ENCODE measurements at regions not wholly inside any gene's neighbourhood (a gene's known extent, or its start where the extent isn't known, plus 50 kb on each side); places are given as distances from the start of the nearest gene placed in this dataset.

GRCh38 chr4:166290426-166290825, 417.4 kb downstream of the TLL1 start:
- H3K4me3 Mint-ChIP-seq, result no peak overlapping the region
- H3K36me3 Mint-ChIP-seq (ENCODE audit: insufficient read depth), result no peaks in the 10 kb centered on the region
- no peaks in the 10 kb centered on the region for H3K4me1 Mint-ChIP-seq (ENCODE audit: low read depth)
- DNase-seq (no peak), ATAC-seq (no peak)
- peaks cover 7% of the 10 kb centered on the region for H3K9me3 Mint-ChIP-seq
- no peaks in the 10 kb centered on the region for H3K27me3 Mint-ChIP-seq (ENCODE audit: low read depth)

- Mint-ChIP-seq H3K9me3 (peaks cover 7% of the 10 kb centered on the region), H3K4me1 (ENCODE audit: low read depth) (no peaks in the 10 kb centered on the region), H3K27me3 (ENCODE audit: low read depth) (no peaks in the 10 kb centered on the region), H3K4me3 (no peak overlapping the region), H3K36me3 (ENCODE audit: insufficient read depth) (no peaks in the 10 kb centered on the region)
- DNase-seq, result no peak
- no peak for ATAC-seq
Measured at GRCh38 chr4:166293556-166293955, 420.5 kb downstream of the TLL1 start.

DNA sequence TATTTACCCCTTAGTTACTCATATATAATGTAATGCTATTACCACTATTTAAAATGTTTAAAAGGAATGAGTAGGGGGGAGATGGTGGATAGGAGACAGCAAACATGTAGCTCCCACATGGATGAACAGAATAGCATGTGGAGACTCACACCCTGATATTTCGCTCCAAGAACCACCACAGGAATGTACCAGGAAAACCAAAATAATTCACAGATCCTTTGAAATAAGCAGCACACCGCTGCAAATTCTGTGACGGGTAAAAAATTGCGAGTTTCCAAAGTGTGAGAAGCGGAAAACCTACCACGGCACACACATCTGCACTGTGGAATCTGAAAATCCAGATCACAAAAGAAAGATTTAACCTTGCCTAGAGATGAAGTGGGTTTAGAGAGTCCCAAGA, 428.2 kb downstream of the TLL1 start:
- H3K36me3 Mint-ChIP-seq (ENCODE audit: insufficient read depth), result no peaks in the 10 kb centered on the region
- H3K27me3 Mint-ChIP-seq (ENCODE audit: low read depth), result no peaks in the 10 kb centered on the region
- no peaks in the 10 kb centered on the region for H3K4me1 Mint-ChIP-seq (ENCODE audit: low read depth)
- ATAC-seq (no peak), DNase-seq (no peak)
- H3K9me3 Mint-ChIP-seq, result no peaks in the 10 kb centered on the region
- H3K4me3 Mint-ChIP-seq, result no peak overlapping the region

GRCh38 chr4:166308647-166309046, 435.6 kb downstream of the TLL1 start:
- H3K9me3 Mint-ChIP-seq, result no peaks in the 10 kb centered on the region
- no peaks in the 10 kb centered on the region for H3K36me3 Mint-ChIP-seq (ENCODE audit: insufficient read depth)
- DNase-seq, result no peak
- no peak for ATAC-seq
- no peaks in the 10 kb centered on the region for H3K4me1 Mint-ChIP-seq (ENCODE audit: low read depth)
- no peaks in the 10 kb centered on the region for H3K27me3 Mint-ChIP-seq (ENCODE audit: low read depth)
- H3K4me3 Mint-ChIP-seq, result no peak overlapping the region

- ATAC-seq, result no peak
- H3K27me3 Mint-ChIP-seq (ENCODE audit: low read depth), result no peaks in the 10 kb centered on the region
- no peak overlapping the region for H3K4me3 Mint-ChIP-seq
Measured at GRCh38 chr4:166309286-166309685, 436.2 kb downstream of the TLL1 start.

DNA sequence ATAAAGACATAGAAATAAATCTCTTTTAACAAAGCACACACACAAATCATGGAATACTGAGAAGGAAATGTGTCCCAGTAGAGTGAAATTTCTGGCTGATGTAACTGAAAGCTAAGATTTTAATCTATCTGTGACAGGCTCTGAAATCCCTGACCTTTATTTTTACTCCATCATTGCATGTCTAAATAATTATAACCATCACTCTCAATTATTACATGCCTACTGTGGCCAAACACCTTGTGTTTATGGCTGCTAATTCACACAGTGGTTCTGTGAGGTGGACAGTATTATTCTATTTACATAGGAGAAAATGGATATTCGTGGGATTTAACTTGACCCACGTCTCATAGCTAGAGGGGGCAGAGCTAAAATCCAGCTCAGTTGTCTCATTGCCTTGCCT, 438.1 kb downstream of the TLL1 start:
- ATAC-seq, result no peak
- H3K27me3 Mint-ChIP-seq (ENCODE audit: low read depth), result no peaks in the 10 kb centered on the region
- H3K36me3 Mint-ChIP-seq (ENCODE audit: insufficient read depth), result no peaks in the 10 kb centered on the region
- peaks cover 3% of the 10 kb centered on the region for H3K9me3 Mint-ChIP-seq
- DNase-seq, result no peak
- no peaks in the 10 kb centered on the region for H3K4me1 Mint-ChIP-seq (ENCODE audit: low read depth)
- H3K4me3 Mint-ChIP-seq, result no peak overlapping the region

More at GRCh38 chr4:166309286-166309685, 436.2 kb downstream of the TLL1 start:
- Mint-ChIP-seq H3K4me1 (ENCODE audit: low read depth) (no peaks in the 10 kb centered on the region), H3K9me3 (peaks cover under 1% of the 10 kb centered on the region), H3K36me3 (ENCODE audit: insufficient read depth) (no peaks in the 10 kb centered on the region)
- DNase-seq, result no peak

DNA sequence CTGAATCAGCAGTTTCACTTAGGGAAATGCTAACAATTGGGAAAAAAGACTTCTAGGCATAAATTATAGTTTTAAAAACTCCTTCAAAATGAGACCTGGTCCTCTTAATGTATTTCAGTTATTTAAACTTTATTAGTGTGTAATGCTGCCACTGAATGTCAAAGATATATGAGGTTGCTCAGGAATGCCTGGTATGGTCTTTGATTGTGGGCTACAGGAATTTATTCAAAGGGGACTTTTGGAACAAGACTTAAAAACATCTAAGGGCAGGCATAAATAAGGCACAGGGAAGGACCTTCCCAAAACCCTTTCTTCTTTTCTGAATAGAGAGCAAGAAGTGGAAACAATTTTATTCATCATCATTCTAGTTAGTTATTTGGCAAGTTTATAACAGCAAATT, 439.1 kb downstream of the TLL1 start:
- Mint-ChIP-seq H3K4me1 (ENCODE audit: low read depth) (no peaks in the 10 kb centered on the region), H3K4me3 (no peak overlapping the region), H3K9me3 (peaks cover 7% of the 10 kb centered on the region), H3K36me3 (ENCODE audit: insufficient read depth) (no peaks in the 10 kb centered on the region), H3K27me3 (ENCODE audit: low read depth) (no peaks in the 10 kb centered on the region)
- no peak for ATAC-seq
- DNase-seq, result no peak

- ATAC-seq (no peak), DNase-seq (no peak)
- Mint-ChIP-seq H3K4me1 (ENCODE audit: low read depth) (no peaks in the 10 kb centered on the region), H3K27me3 (ENCODE audit: low read depth) (no peaks in the 10 kb centered on the region), H3K36me3 (ENCODE audit: insufficient read depth) (no peaks in the 10 kb centered on the region), H3K4me3 (no peak overlapping the region), H3K9me3 (peaks cover 7% of the 10 kb centered on the region)
Measured at GRCh38 chr4:166314902-166315301, 441.9 kb downstream of the TLL1 start.

DNA sequence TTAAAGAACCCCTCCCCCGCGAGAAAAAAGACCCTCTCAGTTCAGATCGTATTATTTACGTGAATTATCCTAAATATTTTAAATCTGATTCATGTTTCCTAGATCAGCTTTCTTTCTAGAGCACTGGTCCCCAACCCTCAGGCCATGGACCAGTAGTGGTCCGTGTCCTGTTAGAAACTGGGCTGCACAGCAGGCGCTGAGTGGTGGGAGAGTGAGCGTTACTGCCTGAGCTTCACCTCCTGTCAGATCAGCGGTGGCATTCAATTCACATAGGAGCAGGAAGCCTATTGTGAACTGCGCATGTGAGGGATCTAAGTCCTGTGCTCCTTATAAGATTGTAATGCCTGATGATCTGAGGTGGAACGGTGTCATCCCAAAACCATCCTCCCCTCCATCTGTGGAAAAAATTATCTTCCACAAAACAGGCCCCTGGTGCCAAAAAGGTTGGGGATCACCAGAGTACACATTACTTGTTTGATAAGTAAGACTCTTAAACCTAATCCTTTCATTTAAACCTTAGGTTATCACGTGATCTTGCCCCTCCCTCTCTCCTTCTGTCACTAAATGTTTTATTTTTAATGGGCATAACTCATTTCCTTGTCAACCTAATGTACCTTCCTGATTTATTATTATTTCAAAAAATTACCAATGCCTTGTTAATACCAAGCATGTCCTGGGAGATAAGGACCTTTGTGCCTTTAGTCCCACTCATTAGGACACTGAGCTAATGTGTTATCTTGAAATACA, 442.9 kb downstream of the TLL1 start:
- Mint-ChIP-seq H3K9me3 (peaks cover 7% of the 10 kb centered on the region), H3K36me3 (ENCODE audit: insufficient read depth) (no peaks in the 10 kb centered on the region), H3K4me1 (ENCODE audit: low read depth) (no peaks in the 10 kb centered on the region), H3K4me3 (no peak overlapping the region), H3K27me3 (ENCODE audit: low read depth) (no peaks in the 10 kb centered on the region)
- DNase-seq, result no peak
- no peak for ATAC-seq

GRCh38 chr4:166318810-166319525, 445.9 kb downstream of the TLL1 start:
- no peaks in the 10 kb centered on the region for H3K27me3 Mint-ChIP-seq (ENCODE audit: low read depth)

DNA sequence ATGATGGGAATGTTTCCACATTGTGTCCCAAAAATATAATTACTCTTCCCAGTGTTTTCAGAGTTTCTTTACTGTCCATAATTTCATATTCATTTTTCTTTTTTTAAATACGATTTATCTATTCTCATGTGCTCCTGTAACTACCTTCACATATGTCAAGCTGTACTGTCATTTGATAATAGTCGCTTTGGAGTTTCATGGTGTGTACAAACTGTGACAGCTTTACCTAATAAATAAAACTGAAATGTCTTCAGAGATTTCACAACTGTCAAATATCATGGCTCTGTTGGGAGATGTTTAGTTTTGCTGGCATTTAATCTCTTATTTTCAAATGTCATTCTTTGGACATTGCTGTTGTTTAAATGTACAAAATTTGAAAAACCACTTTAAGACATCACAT, 450.2 kb downstream of the TLL1 start:
- ATAC-seq, result no peak
- no peaks in the 10 kb centered on the region for H3K27me3 Mint-ChIP-seq (ENCODE audit: low read depth)
- no peaks in the 10 kb centered on the region for H3K36me3 Mint-ChIP-seq (ENCODE audit: insufficient read depth)
- H3K9me3 Mint-ChIP-seq, result peaks cover 3% of the 10 kb centered on the region
- no peak overlapping the region for H3K4me3 Mint-ChIP-seq
- DNase-seq, result no peak
- no peaks in the 10 kb centered on the region for H3K4me1 Mint-ChIP-seq (ENCODE audit: low read depth)

More at GRCh38 chr4:166318810-166319525, 445.9 kb downstream of the TLL1 start:
- DNase-seq (no peak), ATAC-seq (no peak)
- no peaks in the 10 kb centered on the region for H3K36me3 Mint-ChIP-seq (ENCODE audit: insufficient read depth)
- H3K4me1 Mint-ChIP-seq (ENCODE audit: low read depth), result no peaks in the 10 kb centered on the region
- no peak overlapping the region for H3K4me3 Mint-ChIP-seq
- peaks cover 10% of the 10 kb centered on the region for H3K9me3 Mint-ChIP-seq

GRCh38 chr4:166324321-166324720, 451.3 kb downstream of the TLL1 start:
- no peak for ATAC-seq
- Mint-ChIP-seq H3K9me3 (peaks cover 3% of the 10 kb centered on the region), H3K4me1 (ENCODE audit: low read depth) (no peaks in the 10 kb centered on the region), H3K36me3 (ENCODE audit: insufficient read depth) (no peaks in the 10 kb centered on the region), H3K4me3 (no peak overlapping the region), H3K27me3 (ENCODE audit: low read depth) (no peaks in the 10 kb centered on the region)
- DNase-seq, result no peak

- H3K4me1 Mint-ChIP-seq (ENCODE audit: low read depth), result no peaks in the 10 kb centered on the region
- ATAC-seq (no peak), DNase-seq (no peak)
- no peaks in the 10 kb centered on the region for H3K27me3 Mint-ChIP-seq (ENCODE audit: low read depth)
- peaks cover 7% of the 10 kb centered on the region for H3K9me3 Mint-ChIP-seq
- no peak overlapping the region for H3K4me3 Mint-ChIP-seq
- no peaks in the 10 kb centered on the region for H3K36me3 Mint-ChIP-seq (ENCODE audit: insufficient read depth)
Measured at GRCh38 chr4:166335256-166335938, 462.4 kb downstream of the TLL1 start.

DNA sequence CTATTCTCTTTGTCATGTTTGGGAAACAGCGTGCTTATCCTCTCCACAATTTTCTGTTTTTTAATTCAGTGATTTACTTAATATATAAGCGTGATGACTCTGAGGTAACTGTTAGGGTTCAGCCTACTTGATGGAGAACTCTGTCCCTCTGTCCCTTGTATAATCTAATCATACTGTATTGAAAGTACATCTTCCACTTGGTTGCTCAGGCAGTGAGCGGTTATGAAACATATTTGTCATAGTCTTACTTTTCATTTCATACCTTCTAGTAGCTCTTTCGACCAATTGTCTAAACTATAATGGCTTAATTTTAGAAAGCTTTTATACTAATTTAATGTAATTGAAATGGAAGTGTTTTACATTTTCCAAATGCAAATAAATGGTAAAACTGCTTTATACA, 469.0 kb downstream of the TLL1 start:
- H3K27me3 Mint-ChIP-seq (ENCODE audit: low read depth), result no peaks in the 10 kb centered on the region
- H3K36me3 Mint-ChIP-seq (ENCODE audit: insufficient read depth), result no peaks in the 10 kb centered on the region
- peaks cover 6% of the 10 kb centered on the region for H3K9me3 Mint-ChIP-seq
- no peak for ATAC-seq
- no peaks in the 10 kb centered on the region for H3K4me1 Mint-ChIP-seq (ENCODE audit: low read depth)
- no peak overlapping the region for H3K4me3 Mint-ChIP-seq
- no peak for DNase-seq

DNA sequence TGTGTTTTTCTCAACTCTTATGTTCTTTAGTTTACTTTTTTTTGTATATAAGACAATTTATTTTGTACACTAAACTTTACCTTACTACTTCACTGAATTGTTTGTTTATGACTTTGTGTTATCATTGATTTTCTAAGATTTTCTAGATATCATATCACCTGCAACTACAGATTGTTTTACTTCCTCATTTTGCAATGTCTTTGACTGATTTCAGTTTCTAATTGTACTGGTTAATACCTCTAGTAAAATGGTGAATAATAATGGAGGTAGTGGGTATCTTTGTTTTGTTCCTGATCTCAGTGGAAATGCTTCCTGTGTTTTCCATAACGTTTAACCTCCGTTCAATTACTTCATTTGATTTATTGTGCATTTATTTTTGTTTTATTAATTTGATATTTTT, 490.2 kb downstream of the TLL1 start:
- Mint-ChIP-seq H3K9me3 (peaks cover 14% of the 10 kb centered on the region), H3K27me3 (ENCODE audit: low read depth) (no peaks in the 10 kb centered on the region), H3K4me3 (no peak overlapping the region), H3K4me1 (ENCODE audit: low read depth) (no peaks in the 10 kb centered on the region), H3K36me3 (ENCODE audit: insufficient read depth) (no peaks in the 10 kb centered on the region)
- ATAC-seq (no peak), DNase-seq (no peak)
